Loucy (cell line): ENCODE measurements at regions not wholly inside any gene's neighbourhood (a gene's known extent, or its start where the extent isn't known, plus 50 kb on each side); places are given as distances from the start of the nearest gene placed in this dataset.

ENCODE experiments used
- EZH2phosphoT487 ChIP-seq: fragments of 200-600 bp; IDR thresholded peaks from 2 replicates; pipeline ENCODE4 v1.6.1; 2018; ENCODE audit warnings: antibody characterized with exemption, mild to moderate bottlenecking, moderate library complexity, borderline replicate concordance
- TF ChIP-seq, protein P1 (sequence below): fragments of 200-600 bp; sonication (generic); conservative IDR thresholded peaks from 2 replicates; pipeline ENCODE4 v1.5.1; 2014; ENCODE audit warnings: mild to moderate bottlenecking, antibody characterized with exemption, low read length

DNA sequence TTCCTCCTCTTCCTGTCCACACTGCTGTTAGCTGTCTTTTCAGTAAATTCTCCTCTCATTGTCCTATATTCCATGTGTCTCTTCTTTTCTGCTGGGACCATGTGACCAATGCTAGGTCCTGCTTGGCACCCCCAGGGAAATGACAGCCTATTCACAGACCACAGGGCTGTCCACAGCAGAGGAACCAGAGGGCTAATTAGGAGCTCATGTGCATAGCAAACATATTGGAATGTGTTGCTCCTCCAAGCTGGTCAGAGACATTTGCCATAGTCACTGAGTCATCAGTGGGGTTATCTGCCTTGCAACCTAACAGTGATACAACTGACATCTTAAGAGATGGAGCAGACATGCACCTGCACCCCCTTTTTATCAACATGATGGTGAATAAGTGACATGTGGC lies 67.9 kb upstream of the PUDP start:
- TF ChIP-seq, protein P1, sequence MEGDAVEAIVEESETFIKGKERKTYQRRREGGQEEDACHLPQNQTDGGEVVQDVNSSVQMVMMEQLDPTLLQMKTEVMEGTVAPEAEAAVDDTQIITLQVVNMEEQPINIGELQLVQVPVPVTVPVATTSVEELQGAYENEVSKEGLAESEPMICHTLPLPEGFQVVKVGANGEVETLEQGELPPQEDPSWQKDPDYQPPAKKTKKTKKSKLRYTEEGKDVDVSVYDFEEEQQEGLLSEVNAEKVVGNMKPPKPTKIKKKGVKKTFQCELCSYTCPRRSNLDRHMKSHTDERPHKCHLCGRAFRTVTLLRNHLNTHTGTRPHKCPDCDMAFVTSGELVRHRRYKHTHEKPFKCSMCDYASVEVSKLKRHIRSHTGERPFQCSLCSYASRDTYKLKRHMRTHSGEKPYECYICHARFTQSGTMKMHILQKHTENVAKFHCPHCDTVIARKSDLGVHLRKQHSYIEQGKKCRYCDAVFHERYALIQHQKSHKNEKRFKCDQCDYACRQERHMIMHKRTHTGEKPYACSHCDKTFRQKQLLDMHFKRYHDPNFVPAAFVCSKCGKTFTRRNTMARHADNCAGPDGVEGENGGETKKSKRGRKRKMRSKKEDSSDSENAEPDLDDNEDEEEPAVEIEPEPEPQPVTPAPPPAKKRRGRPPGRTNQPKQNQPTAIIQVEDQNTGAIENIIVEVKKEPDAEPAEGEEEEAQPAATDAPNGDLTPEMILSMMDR = no peak
- no peak for TF ChIP-seq EZH2phosphoT487
